Activated T-cell treated with anti-CD3 and anti-CD28 coated beads for 48 hours (primary cell): ENCODE measurements at regions not wholly inside any gene's neighbourhood (a gene's known extent, or its start where the extent isn't known, plus 50 kb on each side); places are given as distances from the start of the nearest gene placed in this dataset.

Source experiments
- DNase-seq: peaks from one replicate; pipeline ENCODE4 v3.0.0-alpha.2; 2020; ENCODE audit warnings: low read depth

DNA sequence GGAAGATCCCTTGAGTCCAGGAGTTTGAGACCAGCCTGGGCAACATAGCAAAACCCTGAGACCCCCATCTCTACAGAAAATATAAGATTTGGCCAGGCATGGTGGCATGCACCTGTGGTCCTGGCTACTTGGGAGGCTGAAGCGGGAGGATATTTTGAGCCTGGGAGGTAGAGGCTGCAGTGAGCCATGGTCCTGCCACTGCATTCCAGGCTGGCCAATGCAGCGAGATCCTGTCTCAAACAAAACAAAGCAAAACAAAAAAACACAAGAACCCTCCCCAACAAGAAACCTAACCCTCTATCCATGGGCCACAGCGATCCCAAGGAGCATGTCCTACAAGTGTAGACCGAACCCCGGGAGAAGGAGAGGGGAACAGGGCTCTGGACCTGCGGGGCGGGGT is 133.3 kb downstream of the MGAT5B start:
- no peak for DNase-seq

DNA sequence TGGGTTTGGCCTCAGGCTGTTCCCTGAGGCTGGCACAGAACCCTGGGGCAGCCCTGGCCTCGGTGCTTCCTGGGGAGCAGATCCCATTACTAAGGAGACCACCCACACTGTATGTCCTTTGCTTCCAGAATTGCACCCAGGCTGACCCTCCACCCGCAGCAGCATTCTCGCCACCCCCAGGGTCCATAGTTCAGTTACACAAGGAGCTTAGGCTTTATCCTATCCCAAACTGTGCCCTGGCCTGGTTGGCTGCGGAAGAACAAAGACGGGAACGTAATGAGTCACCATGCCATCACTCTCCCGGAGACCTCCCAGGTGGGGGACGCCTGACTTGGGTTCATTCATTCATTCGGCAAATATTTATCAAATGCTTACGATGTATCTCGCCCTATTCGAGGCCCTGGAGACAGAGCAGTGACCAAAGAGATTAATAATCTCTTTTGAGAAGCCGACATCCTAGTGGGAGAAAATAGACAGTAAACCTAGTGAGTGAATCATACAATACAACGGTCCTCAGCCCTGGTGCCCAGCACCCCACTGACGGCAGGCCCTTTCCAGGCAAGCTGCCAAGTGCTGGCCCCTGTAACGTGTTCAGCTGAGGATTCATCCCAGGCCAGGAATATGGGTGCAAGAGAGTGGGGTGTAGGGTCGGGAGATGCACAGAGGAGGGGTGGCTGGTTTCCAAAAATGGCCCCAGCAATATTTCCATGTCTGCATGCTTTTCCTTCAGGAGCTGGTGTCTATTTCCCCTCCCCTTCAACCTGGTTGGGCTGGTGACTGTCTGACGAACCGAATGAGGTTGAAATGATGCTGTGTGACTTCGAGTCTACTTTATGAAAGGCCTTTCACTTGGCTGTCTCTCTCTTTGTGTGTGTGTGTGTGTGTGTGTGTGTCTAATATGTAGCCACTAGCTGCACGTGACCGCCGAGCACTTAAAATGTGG is 134.2 kb downstream of the MGAT5B start:
- DNase-seq = no peak

DNA sequence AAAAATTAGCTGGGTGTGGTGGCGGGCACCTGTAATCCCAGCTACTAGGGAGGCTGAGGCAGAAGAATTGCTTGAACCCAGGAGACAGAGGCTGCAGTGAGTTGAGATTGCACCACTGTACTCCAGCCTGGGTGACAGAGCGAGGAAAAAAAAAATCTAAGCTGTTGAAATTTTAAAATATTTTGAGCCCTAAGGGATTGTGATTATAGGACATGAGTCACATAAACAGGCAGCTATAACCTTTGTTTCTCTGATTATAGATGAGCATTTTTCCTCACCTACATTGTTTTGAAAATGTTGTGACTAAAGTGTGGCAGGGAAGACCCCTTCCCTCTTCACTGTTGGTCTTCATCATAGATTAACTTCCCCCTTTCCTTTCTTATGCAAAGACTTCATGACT is 135.5 kb downstream of the MGAT5B start:
- DNase-seq = no peak

DNA sequence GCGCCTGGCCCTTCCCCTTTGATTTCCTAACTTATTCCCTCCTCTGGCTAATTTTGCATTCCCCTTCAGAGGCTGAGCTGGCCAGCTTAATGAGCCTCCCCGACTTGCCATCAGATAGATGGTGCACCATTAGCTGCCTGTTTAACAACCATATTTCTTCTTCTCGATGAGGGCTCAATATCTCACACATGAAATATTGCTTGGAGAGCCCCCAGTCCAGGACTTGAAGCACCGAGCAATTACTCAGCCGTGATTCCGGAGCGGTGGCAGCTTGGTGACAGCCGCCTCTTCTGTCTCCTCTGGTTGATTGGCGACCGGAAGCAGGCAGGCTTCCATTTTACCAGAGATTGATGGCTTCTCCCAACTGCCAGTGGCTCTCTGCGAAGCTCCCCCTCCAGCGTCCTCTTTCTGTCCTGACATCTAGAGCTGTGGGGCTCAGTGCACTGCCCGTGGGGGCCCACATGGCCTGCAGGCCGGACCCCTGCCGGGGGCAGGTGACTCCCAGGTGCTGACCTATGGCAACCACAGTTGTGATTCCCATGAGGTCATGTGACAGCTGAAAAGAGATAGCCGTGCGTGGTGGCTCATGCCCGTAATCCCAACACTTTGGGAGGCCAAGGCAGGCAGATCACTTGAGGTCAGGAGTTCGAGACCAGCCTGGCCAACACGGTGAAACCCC is 133.7 kb upstream of the SEC14L1 start:
- no peak for DNase-seq

DNA sequence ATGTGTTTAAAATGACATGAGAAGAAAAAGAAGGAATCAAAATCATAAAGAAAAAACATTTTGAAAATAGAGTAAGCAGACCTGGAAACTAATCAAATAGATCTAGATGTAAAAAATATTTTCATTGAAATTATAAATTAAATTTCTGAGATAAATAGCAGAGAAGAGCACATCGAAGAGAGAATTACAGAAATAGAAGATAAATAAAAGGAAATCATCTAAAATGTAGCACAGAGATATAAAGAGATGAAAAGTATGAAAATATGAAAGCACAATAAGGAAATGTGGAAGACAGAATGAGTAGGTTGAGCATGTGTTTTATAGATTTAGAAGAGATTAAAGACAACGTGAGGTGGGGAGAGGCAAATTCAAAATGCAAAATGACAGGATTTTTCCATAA is 130.9 kb upstream of the SEC14L1 start:
- DNase-seq = no peak

DNA sequence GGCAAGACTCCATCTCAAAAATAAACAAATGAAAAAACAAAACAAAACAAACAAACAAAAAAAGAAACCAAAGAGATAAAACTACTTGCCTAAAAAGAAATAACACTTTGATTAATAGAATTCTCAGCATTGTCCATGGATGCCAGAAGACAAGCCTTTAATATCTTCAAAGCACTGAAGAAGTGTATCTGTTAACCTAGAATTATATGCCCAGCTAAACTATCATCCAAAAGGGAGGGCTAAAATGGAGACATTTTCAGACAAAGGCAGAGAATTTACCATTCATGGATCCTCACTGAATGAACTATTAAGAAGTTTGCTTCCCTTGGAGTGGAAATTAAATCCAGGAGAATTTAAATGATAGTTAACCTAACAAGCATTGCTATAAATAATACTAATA is 130.1 kb upstream of the SEC14L1 start:
- DNase-seq = no peak

DNA sequence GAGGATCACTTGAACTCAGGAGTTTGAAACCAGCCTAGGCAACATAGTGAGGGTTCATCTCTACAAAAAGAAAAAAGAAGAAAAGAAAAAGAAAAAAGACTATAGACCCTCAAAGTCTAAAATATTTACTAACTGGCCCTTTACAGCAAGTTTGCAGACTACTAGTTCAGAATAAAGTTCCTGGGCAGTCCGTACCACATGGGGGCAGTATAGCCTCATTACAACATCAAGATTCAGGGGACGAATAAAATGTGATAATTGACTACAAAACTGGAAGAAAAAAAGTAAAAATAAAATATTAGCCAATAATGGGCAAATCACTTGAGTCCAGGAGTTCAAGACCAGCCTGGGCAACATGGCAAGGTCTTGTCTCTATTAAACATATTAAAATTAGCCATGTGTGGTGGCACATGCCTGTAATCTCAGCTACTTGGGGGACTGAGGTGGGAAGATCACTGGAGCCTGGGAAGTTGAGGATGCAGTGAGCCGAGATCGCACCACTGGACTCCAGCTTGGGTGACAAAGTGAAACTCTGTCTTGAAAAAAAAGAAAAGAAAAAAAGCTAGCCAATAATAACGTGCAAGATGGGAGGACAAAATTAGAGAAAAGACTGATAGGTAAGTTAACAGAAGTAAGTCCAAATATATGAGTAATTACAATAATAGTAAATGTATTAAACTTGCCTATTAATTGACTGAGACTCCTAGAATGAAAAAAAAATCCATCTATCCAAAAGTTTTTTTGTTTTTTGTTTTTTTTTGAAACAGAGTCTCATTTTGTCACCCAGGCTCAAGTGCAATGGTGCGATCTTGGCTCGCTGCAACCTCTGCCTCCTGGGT is 129.4 kb upstream of the SEC14L1 start:
- peak; percentile 30 for DNase-seq

DNA sequence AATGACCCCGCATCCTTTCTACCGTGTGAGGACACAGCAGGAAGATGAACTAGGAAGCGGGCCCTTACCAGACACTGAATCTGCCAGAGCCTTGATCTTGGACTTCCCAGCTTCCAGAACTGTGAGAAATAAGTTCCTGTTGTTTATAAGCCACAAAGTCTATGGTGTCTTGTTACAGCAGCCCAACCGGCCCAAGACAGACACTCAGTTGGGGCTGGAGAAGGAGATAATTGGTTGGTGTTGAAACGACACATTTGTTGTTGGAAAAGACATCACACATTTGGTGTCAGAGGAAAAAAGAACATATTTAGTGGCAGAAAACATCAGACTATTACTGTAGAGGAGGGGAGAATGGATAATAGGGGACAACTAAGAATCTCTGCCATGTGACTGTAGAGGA is 122.3 kb upstream of the SEC14L1 start:
- DNase-seq = no peak

DNA sequence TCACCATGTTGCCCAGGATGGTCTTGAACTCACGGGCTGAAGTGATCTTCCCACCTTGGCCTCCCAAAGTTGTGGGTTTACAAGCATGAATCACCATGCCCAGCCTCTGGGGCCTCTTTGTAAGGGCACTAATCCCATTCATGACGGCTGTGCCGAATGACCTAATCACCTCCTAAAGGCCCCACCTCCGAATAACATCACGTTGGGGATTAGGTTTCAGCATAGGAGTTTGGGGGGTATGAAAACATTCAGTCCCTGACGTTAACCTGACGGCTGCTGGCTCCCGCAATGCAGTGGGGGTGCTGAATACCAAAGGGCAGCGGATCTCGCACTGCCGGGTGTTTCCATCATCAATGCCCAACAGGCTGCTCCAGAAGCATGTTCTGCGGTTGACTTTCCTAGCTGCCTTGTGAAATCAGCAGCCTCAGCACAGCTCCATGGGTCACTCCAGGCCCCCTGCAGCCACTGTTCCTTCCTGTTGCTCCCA is 120.8 kb upstream of the SEC14L1 start:
- DNase-seq = no peak

DNA sequence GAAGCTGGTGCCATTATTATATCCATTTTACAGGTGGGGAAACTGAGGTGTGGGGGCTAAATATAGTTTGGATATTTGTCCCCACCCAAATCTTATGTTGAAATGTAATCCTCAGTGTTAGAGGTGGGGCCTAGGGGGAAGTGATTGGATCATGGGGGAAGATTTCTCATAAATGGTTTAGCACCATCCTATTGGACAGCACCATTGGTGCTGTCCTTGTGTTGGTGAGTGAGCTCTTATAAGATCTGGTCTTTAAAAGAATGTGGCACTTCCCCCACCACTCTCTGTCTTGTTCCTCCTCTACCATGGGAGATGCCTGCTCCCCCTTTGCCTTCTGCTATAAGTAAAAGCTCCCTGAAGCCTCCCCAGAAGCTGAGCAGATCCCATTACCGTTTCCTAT is 119.8 kb upstream of the SEC14L1 start:
- DNase-seq = no peak

DNA sequence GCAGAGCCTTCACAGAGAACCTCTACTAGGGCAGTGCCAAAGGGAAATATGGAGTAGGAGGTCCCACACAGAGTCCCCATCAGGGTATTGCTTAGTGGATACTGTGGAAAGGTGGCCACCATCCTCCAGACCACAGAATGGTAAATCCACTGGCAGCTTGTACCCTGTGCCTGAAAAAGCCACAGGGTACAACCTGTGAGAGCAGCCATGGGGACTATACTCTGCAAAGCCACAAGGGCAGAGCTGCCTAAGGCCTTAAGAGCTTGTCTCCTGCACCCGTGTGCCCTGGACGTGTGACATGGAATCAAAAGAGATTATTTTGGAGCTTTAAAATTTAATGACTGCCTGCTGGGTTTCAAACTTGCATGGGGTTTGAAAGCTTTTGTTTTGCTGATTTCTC is 118.0 kb upstream of the SEC14L1 start:
- DNase-seq = no peak

DNA sequence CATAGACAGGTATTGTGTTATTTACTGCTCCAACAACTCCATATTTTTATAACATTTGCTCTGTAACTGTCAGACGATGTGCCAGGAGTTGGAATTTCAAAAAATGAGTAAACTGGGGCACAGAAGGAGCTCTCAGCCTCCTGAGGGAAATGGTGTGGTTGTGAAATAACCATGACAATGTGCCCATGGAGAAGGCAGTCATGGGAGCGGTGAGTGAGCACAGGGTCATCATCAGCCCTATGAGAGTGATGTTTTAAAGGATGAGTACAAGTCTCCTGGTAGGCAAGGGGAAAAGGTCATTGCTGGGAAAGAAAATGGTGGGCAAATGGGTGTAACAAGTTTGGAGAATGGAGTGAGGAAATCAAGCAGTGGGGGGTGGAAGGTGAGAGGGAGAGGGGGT is 115.0 kb upstream of the SEC14L1 start:
- no peak for DNase-seq

DNA sequence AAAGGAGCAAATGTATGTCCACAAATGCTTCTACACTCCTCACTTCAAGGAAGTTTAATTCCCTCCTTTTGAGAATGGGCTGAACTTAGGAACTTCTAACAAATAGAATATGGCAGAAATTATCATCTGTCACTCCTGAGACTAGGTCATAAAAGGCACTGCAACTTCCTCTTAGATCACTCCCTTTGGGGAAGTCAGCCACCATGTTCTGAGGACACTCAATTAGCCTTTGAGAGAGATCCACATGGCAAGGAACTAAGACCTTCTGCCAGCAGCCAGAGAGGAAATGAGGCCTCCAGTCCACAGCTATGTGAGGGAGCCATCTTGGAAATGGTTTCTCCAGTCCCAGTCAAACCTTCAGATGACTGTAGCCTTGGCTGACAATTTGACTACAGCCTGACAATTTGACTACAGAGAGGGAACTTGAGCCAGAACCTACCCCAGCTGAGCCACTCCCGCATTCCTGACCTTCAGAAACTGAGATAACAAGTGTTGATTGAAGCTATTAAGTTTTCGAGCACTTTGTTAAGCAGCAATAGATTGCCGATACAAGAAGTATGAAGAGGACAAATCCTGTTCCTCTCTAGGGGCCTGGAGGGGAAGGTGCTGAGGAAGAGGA is 113.4 kb upstream of the SEC14L1 start:
- DNase-seq = no peak

DNA sequence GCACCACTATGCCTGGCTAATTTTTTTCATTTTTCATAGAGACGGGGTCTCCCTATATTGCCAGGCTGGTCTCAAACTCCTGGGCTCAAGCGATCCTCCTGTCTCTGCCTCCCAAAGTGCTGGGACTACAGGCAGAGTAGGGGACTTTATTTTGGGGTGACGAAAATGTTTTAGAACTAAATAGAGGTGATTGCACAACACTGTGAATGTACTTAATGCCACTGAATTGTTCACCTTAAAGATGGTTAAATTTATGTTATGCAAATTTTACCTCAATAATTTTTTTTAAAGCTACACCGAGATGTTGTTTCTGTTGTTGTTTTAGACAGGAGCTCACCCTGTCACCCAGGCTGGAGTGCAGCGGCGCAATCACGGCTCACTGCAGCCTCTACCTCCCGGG is 111.9 kb upstream of the SEC14L1 start:
- DNase-seq = no peak

DNA sequence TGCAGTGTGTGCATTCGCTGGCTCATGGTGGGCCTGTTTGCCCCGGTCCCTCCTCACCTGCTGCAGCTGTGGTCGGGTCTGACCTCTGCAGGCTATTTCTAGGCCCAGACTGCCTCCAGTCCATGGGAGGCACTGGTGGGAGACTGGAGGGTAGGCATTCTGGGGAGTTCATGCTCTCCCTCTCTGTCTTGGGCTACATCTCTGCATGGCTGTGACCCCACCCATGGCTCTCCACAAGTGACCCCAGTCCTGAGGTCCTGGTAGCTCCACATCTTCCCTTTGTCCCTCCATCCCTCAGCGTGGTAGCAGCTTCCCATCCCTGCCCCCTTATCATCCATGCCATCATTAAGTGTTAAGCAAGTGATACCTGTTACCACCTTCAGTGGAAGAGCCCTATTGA is 107.8 kb upstream of the SEC14L1 start:
- DNase-seq = no peak

DNA sequence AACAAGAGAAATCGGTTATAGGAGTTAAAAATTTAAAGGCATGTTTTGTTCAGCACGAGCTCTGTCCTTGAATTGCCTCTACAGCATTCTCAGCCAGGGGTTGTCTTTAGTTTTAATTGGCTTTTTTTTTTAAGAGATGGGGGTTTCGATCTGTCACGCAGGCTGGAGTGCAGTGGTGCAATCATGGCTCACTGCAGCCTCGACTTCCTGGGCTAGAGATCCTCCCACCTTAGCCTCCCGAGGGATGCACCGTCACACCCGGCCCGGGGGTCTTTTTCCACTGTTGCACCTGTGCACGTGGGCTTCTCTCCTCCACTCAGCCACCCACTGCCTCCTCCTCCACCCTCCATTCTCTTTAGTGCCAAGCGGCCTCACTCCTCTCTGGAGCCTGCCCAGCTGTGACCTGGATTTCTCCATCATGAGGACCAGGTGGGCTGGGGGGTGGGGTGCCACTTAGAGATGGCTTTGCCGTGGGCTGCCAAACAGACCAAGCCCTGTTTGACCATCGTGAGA is 106.8 kb upstream of the SEC14L1 start:
- DNase-seq = no peak

DNA sequence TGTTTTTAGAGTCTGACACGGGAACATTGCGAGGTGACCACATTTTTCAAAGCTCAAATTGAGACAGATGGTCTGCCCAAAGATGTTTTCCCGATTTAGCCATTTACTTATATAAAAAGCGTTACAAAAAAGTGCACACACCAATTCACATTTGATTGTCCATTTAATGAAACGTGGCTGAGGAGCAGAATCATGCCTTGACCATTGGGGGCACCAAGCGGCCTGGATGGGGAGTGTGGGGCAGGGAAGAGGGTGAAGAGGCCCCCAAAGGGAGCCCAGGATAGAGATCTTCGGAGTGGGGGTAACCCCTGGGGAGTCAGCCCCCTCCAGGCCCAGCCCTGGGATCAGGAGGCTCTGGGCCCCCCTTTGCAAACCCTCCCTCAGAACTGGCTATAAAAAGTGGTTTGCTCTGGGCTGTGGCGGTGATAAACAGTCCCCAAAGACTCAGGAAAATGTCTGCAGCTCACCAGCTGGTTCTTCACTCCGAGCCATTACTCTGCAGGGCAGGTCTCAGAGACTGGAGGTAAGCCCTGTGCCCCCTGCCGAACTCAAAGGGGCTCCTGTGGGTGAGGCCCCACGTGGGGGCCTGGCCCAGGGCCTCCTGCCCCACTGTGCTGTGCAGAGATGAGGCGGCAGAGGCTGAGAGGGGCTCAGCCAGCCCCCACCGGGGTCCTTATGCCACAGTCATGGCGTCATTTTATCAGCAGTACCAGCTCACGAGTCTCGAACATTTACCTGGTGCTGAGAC is 105.9 kb upstream of the SEC14L1 start:
- no peak for DNase-seq

DNA sequence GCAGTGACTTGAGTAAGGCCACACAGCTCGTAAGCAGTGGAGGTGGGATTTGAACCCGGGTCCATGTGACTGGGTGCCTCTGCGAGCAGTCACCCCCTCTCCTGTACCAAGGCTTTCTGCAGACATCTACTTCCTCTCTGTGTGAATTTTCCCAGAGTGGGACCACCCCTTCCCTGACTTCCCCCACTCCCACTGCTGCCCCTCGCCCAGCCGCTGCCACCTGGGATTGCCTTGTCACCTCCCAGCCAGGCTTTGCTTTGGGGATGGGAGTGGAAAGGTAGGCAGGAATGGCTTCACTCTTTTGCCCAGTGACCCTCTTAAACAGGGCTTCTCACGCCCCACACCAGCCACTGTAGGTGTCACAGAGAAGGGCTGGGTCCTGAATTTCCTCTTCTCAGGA is 105.2 kb upstream of the SEC14L1 start:
- no peak for DNase-seq

DNA sequence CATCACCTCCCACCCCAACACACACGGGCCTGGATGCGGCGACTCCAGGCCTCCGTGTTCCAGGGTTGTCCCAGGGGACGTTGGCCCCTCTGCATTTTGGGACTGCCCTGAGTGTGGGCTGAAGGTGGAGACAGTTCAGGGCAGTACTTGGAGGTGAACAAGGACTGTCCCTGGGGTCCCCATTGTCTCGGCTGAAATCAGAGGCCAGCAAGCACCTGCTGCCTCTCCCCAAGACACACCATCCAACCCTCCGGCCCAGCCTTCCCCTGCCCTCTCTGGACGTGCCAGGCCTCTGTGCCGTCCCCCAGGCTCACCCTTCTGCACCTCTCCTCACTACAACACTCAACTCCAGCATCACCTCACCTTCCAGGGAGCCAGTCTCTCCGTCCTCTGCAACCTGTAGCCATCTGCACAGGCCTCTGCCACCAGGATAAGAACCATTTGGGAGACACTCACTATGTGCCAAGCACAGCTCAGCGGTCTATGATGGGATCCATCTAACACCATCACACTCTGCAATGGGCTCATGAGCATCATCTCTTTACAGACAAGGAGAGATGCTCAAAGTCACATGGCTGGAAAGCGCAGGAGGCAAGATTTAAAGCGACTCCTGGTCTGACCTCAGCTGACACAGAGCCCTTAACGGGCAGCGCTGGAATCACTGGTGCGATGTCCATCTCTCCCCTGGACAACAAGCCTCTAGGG is 104.5 kb upstream of the SEC14L1 start:
- no peak for DNase-seq

DNA sequence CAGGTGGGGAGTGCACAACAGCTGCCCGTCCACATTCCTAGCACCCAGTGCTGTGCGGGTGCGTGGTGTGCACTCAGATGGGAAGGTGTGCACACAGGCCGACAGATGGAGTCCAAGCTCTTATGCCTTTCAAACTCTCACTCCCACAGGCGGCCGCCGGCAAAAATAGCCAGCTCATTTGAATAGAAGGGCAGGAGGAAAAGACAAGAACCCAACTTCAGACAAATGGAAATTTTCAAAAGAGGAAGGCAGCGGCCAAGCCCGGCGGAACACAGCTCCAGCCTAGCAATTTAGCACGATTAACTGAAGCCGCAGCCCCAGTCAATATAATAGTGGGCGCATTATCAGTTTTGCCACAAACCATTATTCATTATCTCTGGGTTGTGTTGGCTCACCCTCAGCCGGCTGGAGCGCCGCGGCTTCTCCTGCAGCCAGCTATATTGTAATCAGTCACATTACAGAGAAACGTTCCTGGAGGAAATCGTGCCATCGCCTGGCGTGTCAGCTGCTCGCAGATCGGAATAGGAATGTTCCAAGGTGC is 103.9 kb upstream of the SEC14L1 start:
- DNase-seq = no peak
